SK-N-SH (cell line): ENCODE measurements at regions not wholly inside any gene's neighbourhood (a gene's known extent, or its start where the extent isn't known, plus 50 kb on each side); places are given as distances from the start of the nearest gene placed in this dataset.

Experiments
- CTCF ChIP-seq: fragments of 200-600 bp; sonication (generic); IDR thresholded peaks from 2 replicates; pipeline ENCODE4 v1.6.1; 2017; ENCODE audit warnings: antibody characterized with exemption, mild to moderate bottlenecking, moderate library complexity
- FOXJ3 ChIP-seq: sonication (generic); formaldehyde crosslinking; IDR thresholded peaks from 2 replicates; pipeline ENCODE4 v1.5.1; 2020; ENCODE audit warnings: mild to moderate bottlenecking, missing genetic modification reagents
- MAX ChIP-seq: IDR thresholded peaks from 2 replicates; pipeline ENCODE4 v1.4.0; 2012; ENCODE audit warnings: low read depth
- NFIC ChIP-seq: IDR thresholded peaks from 2 replicates; pipeline ENCODE4 v1.4.0; 2012; ENCODE audit warnings: borderline replicate concordance
- REST ChIP-seq: IDR thresholded peaks from 2 replicates; pipeline ENCODE4 v1.6.1; 2012; ENCODE audit warnings: mild to moderate bottlenecking, low read depth, low read length, moderate library complexity
- RFX5 ChIP-seq: IDR thresholded peaks from 2 replicates; pipeline ENCODE4 v1.6.1; 2012; ENCODE audit warnings: mild to moderate bottlenecking, improper control_type of control experiment, low read length
- SIN3A ChIP-seq: IDR thresholded peaks from 2 replicates; pipeline ENCODE4 v1.6.1; 2012; ENCODE audit warnings: low read depth, mild to moderate bottlenecking, low read length, moderate library complexity, borderline replicate concordance
- TF ChIP-seq, protein P1 (sequence below): IDR thresholded peaks from 2 replicates; pipeline ENCODE4 v1.4.0; 2012; ENCODE audit warnings: low read depth, borderline replicate concordance
- TF ChIP-seq, protein P2 (sequence below): IDR thresholded peaks from 2 replicates; pipeline ENCODE4; 2012

DNA sequence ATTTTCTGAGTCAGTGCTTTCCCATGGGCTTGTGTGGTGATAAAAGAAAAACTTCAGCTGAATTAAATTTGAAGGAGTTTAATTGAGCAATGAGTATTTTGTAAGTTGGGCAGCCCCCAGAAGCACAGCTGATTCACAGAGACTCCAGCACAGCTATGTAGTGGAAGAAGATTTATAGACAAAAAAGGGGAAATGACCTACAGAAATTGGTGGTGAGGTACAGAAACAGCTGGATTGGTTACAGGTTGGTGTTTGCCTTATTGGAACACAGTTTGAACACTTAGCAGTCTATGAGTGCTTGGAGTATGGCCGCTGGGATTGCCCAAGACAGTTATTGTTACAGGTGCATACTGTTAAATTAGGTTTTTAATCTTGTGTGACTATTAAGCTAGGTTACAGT, 96.9 kb upstream of the PTPRK start:
- TF ChIP-seq CTCF (no peak), MAX (no peak), FOXJ3 (CRISPR knock-in tag) (no peak), NFIC (no peak), REST (no peak), SIN3A (no peak), RFX5 (no peak)
- TF ChIP-seq, protein P1, sequence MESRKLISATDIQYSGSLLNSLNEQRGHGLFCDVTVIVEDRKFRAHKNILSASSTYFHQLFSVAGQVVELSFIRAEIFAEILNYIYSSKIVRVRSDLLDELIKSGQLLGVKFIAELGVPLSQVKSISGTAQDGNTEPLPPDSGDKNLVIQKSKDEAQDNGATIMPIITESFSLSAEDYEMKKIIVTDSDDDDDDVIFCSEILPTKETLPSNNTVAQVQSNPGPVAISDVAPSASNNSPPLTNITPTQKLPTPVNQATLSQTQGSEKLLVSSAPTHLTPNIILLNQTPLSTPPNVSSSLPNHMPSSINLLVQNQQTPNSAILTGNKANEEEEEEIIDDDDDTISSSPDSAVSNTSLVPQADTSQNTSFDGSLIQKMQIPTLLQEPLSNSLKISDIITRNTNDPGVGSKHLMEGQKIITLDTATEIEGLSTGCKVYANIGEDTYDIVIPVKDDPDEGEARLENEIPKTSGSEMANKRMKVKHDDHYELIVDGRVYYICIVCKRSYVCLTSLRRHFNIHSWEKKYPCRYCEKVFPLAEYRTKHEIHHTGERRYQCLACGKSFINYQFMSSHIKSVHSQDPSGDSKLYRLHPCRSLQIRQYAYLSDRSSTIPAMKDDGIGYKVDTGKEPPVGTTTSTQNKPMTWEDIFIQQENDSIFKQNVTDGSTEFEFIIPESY = no peak
- TF ChIP-seq, protein P2, sequence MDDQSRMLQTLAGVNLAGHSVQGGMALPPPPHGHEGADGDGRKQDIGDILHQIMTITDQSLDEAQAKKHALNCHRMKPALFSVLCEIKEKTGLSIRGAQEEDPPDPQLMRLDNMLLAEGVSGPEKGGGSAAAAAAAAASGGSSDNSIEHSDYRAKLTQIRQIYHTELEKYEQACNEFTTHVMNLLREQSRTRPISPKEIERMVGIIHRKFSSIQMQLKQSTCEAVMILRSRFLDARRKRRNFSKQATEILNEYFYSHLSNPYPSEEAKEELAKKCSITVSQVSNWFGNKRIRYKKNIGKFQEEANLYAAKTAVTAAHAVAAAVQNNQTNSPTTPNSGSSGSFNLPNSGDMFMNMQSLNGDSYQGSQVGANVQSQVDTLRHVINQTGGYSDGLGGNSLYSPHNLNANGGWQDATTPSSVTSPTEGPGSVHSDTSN = no peak
